ENCODE measurements at regions not wholly inside any gene's neighbourhood (a gene's known extent, or its start where the extent isn't known, plus 50 kb on each side); places are given as distances from the start of the nearest gene placed in this dataset.

DNA sequence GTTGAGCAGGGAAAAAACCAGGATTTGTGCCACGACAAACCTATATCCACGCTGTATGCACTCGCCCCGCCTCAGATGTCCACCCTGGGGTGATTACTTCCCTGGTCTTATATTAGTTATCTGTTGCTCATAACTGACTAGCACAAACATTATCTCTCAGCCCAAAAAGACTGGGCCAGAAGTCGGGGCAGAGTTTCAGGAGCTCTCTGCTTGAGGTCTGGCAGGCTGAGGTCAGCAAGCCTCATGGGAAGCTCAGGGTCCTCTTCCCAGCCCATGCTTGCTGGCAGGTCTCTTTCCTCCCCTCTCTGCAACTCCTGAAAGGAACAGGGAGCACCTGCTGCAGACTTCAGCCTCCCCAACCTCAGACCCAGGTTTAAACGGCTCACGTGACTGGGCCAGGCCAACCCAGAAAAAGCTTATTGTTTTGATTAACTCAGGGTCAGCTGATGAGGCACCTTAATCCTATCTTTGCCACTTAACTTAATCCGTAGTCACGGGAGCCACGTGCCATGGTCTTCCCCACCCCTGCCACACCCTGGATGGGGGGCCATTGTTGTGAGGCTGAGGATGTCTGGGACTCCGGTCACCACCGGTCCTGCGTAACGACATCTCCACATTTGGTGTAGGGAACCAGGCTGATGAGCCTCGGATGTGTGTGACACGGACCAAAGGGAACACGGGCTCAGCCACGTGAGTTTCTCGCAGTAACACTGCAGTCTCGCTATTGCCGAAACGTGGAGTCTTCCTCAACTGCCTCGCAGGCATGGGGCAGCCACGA, 123.7 kb upstream of the IRX4 start:
- TF ChIP-seq, protein P1, sequence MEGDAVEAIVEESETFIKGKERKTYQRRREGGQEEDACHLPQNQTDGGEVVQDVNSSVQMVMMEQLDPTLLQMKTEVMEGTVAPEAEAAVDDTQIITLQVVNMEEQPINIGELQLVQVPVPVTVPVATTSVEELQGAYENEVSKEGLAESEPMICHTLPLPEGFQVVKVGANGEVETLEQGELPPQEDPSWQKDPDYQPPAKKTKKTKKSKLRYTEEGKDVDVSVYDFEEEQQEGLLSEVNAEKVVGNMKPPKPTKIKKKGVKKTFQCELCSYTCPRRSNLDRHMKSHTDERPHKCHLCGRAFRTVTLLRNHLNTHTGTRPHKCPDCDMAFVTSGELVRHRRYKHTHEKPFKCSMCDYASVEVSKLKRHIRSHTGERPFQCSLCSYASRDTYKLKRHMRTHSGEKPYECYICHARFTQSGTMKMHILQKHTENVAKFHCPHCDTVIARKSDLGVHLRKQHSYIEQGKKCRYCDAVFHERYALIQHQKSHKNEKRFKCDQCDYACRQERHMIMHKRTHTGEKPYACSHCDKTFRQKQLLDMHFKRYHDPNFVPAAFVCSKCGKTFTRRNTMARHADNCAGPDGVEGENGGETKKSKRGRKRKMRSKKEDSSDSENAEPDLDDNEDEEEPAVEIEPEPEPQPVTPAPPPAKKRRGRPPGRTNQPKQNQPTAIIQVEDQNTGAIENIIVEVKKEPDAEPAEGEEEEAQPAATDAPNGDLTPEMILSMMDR (IDR thresholded peaks at IDR 0.05) = no peak
- DNase-seq (ENCODE audit: low spot score) (no peak), ATAC-seq (ENCODE audit: insufficient number of reproducible peaks, low FRiP score, low read depth) (no peak)
- Histone ChIP-seq H3K27ac (no peak overlapping the region), H3K4me3 (no peak overlapping the region), H3K9me3 (no peaks in the 10 kb centered on the region), H3K4me1 (ENCODE audit: control insufficient read depth in 1 of 2, low read depth in 2 of 2) (no peaks in the 10 kb centered on the region), H3K36me3 (no peaks in the 10 kb centered on the region), H3K27me3 (replicated peaks; ENCODE audit: insufficient read depth) (no peaks in the 10 kb centered on the region)

DNA sequence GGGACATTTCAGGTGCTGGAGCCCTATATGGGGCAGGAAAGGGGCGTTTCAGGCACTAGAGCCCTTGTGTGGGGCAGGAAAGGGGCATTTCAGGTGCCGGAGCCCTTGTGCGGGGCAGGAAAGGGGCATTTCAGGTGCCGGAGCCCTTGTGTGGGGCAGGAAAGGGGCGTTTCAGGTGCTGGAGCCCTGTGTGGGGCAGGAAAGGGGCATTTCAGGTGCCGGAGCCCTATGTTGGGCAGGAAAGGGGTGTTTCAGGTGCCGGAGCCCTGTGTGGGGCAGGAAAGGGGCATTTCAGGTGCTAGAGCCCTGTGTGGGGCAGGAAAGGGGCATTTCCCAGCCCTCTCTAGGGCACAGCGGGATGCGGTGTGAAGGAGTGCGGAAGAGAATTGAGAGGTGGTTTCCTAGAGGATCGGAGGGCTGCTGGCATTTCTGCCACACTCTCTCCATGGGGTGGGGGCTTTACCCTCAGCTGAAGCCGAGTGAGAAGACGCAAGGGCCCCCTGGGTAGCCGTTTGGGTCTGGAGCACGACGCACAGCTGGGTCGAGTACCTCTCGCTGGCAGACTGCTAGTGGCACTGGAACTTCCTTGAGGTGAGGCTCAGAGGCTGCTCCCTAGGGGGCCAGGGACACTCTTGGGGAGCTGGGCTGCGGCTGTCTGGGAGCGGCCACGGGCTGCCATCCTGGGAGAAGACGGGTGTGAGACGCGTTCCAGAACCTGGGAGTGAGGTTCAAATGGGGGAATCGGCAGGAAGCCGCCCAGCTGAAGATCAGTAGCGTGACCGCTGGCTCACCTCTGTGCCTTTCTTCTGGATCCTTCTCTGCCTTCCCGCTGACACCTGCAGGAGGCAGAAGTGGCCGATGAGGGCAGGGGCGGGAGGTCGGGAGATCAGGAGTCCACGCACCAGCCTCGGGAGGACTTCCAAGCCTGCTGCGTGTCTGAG, 122.6 kb upstream of the IRX4 start:
- Histone ChIP-seq H3K27me3 (replicated peaks; ENCODE audit: insufficient read depth) (no peaks in the 10 kb centered on the region), H3K4me1 (ENCODE audit: control insufficient read depth in 1 of 2, low read depth in 2 of 2) (no peaks in the 10 kb centered on the region), H3K9me3 (no peaks in the 10 kb centered on the region), H3K36me3 (no peaks in the 10 kb centered on the region), H3K4me3 (no peak overlapping the region), H3K27ac (no peak overlapping the region)
- ATAC-seq (ENCODE audit: insufficient number of reproducible peaks, low FRiP score, low read depth) = no peak
- no peak for DNase-seq (ENCODE audit: low spot score)
- TF ChIP-seq, protein P1 (IDR thresholded peaks at IDR 0.05) = no peak

DNA sequence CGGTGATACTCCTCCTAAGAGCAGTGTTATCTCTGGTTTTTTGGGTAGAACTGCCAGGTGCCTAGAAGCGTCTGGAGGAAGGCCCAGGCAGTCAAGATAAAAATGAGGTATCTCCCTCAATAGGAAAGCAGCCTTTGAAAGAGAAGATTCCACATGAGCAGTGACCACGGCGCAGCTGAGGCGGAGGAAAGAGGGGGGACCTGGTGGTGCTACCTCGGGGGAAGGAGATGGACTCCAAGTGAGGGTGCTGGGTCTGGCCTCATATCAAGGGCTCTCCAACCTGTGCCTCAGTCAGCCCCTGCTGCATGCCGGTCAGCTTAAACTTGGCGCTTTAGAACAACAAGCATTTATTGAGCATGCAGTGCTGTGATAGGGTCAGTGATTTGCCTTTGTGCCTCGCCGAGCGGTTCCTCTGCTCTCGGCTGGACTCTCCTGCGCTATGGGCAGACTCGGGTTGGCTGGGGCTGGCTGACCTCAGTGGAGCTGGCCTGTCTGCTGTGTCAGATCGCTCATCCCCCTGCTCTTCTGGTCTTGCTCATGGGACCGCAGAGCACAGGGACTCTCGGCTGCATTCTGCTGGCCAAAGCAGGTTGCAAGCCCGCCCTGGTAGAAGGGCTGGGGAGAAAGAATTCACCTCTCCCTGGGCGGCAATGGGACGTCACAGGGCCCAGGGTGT, 121.1 kb upstream of the IRX4 start:
- Histone ChIP-seq H3K36me3 (no peaks in the 10 kb centered on the region), H3K4me3 (no peak overlapping the region), H3K9me3 (no peaks in the 10 kb centered on the region), H3K4me1 (ENCODE audit: control insufficient read depth in 1 of 2, low read depth in 2 of 2) (no peaks in the 10 kb centered on the region), H3K27ac (no peak overlapping the region), H3K27me3 (replicated peaks; ENCODE audit: insufficient read depth) (no peaks in the 10 kb centered on the region)
- TF ChIP-seq, protein P1 (IDR thresholded peaks at IDR 0.05) = no peak
- ATAC-seq (ENCODE audit: insufficient number of reproducible peaks, low FRiP score, low read depth) (no peak), DNase-seq (ENCODE audit: low spot score) (no peak)

DNA sequence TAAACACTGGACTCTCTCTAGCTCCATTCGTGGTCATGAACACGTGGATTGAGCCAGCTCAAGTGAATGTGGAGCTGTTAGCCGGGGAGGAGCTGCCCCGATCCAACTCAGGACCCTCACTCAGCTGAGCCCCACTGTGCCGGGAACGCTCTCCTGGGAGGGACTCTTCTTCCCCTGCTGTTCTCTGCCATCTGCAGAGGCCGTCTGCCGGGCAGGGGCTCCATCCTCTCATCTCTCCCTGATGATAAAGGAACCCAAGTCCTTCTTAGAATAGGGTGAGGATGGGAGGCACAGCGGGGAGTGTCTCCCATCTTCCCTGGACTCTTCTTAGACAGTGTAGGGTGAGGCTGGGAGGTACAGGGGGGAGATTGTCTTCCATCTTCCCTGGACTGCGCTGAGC, 120.5 kb upstream of the IRX4 start:
- no peaks in the 10 kb centered on the region for H3K36me3 ChIP-seq
- no peaks in the 10 kb centered on the region for H3K9me3 ChIP-seq
- H3K27me3 ChIP-seq (replicated peaks; ENCODE audit: insufficient read depth) = no peaks in the 10 kb centered on the region
- H3K27ac ChIP-seq = no peak overlapping the region
- no peaks in the 10 kb centered on the region for H3K4me1 ChIP-seq (ENCODE audit: control insufficient read depth in 1 of 2, low read depth in 2 of 2)
- TF ChIP-seq, protein P1 (IDR thresholded peaks at IDR 0.05) = no peak
- no peak overlapping the region for H3K4me3 ChIP-seq
- ATAC-seq (ENCODE audit: insufficient number of reproducible peaks, low FRiP score, low read depth) (no peak), DNase-seq (ENCODE audit: low spot score) (no peak)

DNA sequence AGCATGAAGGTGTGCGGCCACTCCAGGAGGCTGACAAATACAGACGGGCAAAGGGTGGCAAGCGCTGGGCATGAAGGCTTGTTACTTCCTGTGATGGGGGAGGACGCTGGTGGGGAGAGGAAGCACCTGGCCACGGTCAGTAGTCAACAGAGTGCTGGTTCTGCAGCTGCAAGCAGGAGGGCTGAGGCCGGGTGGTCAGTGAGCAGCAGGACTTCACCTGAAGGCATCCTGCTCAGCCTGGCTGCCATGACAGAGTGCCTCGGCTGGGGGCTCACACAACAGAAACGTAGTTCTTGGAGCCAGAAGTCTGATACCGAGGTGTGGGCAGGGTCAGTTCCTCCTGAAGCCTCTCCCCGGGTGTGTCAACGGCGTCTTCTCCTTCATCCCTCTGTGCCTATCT, 118.6 kb upstream of the IRX4 start:
- H3K4me1 ChIP-seq (ENCODE audit: control insufficient read depth in 1 of 2, low read depth in 2 of 2) = no peaks in the 10 kb centered on the region
- no peak overlapping the region for H3K27ac ChIP-seq
- DNase-seq (ENCODE audit: low spot score) (no peak), ATAC-seq (ENCODE audit: insufficient number of reproducible peaks, low FRiP score, low read depth) (no peak)
- no peaks in the 10 kb centered on the region for H3K9me3 ChIP-seq
- no peaks in the 10 kb centered on the region for H3K36me3 ChIP-seq
- TF ChIP-seq, protein P1 (IDR thresholded peaks at IDR 0.05) = no peak
- no peaks in the 10 kb centered on the region for H3K27me3 ChIP-seq (replicated peaks; ENCODE audit: insufficient read depth)
- H3K4me3 ChIP-seq = no peak overlapping the region
